HuH-7 (cell line): ENCODE measurements at regions not wholly inside any gene's neighbourhood (a gene's known extent, or its start where the extent isn't known, plus 50 kb on each side); places are given as distances from the start of the nearest gene placed in this dataset.
"Not testable (repeated sequence)": the region's sequence is repeated elsewhere in the genome, so short reads cannot be mapped to it uniquely, and the experiment has no call there.

Source experiments
- DNase-seq: peaks from one replicate; pipeline ENCODE4 v3.0.0; 2011; ENCODE audit warnings: low spot score

DNA sequence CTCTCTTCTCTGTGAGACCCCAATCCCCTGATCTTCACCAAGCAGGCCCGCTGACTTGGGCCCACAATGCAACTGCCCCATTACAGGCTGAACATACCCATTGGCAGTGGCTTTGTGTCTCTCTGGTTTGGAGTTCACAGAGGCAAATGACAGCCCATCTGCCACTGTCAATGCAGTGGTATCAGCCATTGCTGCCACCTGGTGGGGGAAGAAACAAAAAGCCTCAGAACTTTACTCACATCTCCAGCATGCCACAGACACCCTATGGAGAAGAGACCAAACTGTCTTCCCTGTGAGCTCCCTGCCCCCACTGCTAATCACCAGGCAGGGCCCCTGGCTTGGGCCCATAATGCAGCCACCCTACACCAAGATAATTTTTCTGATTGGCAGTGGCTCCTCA is 729.3 kb upstream of the ACTRT1 start:
- peak; percentile 55 for DNase-seq

DNA sequence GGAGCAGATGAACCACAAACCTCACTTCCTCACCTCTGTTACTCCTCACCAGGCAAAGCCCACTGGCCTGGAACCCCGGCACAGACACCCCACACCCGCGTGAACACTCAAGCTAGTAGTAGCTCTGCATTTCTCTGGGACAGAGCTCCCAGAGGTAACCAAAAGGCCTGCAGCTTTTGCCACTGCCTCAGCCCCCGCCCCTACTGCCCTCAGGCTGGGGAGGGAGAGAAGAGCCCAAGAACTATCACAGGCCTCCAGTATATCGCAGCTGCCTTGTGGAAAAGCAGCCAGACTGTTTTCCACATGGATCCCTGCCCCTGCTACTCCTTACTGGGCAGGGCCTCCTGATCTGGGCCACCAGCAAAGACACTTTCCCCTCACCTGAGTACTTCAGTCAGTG is 728.7 kb upstream of the ACTRT1 start:
- DNase-seq, result no peak

- DNase-seq, result no peak
These were observed 717.3 kb upstream of the ACTRT1 start for GRCh38 chrX:128769495-128769894.

DNA sequence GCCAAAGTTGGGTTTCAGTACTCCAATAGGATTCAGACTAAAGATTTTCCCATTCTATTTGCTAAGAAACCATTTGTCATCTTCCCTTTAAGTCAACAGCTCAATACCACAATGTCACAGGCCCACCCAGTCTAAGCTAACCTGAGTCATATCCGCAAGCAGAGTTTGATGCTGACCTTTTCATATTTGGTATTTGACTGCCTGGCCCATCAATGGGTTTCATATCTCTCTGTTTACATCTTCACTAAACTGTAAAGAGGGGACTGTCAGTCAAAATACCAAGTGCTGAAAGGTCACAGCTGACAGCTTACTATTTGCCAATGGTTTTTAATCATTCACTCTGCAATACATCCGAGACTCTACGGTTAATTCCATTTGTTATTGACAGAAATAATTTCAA is 707.5 kb upstream of the ACTRT1 start:
- DNase-seq, result no peak

GRCh38 chrX:128759177-128759576 is 707.0 kb upstream of the ACTRT1 start:
- DNase-seq, result no peak

DNA sequence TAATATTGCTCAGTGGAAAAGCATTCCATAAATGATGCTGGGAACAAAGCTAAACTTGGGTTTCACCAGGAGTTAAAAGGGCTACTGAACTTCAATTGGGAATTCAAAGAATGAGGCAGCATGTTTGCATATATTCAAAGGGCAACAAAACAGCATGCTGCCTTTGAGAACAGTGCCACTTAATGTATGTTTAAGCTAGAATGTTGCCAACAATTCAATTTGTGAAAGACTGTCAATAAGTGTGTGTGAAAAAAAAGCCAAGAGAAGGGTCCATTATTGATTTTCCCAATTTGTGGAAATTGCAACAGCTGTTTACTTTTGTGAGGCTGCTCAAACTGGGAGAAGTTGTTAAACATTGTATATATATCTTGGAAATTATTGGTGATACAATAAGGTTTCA is 701.9 kb upstream of the ACTRT1 start:
- DNase-seq, result no peak

DNA sequence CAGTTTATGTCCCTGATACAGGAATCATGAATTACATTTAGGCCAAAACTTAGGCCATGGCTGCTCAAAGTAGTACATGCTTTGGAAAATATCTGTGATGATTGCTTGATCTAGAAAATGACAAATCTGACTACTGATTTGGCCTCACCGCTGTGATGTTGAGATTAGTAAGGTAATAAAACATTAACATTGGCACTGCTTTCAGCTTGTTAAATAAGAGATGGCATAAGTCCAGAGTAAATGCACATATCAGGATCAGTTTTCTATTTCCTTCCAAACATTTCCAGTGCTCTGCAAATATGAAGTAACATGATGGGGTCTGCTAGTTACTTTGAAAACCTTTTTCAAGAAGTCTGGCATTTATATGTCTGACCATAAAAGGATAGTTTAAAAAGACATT is 687.3 kb upstream of the ACTRT1 start:
- no peak for DNase-seq

- DNase-seq, result no peak
These were observed 676.7 kb upstream of the ACTRT1 start for GRCh38 chrX:128728943-128729342.

GRCh38 chrX:128717635-128718578 is 665.7 kb upstream of the ACTRT1 start:
- no peak for DNase-seq

- DNase-seq, result no peak
These were observed 662.2 kb upstream of the ACTRT1 start for GRCh38 chrX:128714425-128714824.

GRCh38 chrX:128699716-128700285 is 647.6 kb upstream of the ACTRT1 start:
- DNase-seq, result no peak

DNA sequence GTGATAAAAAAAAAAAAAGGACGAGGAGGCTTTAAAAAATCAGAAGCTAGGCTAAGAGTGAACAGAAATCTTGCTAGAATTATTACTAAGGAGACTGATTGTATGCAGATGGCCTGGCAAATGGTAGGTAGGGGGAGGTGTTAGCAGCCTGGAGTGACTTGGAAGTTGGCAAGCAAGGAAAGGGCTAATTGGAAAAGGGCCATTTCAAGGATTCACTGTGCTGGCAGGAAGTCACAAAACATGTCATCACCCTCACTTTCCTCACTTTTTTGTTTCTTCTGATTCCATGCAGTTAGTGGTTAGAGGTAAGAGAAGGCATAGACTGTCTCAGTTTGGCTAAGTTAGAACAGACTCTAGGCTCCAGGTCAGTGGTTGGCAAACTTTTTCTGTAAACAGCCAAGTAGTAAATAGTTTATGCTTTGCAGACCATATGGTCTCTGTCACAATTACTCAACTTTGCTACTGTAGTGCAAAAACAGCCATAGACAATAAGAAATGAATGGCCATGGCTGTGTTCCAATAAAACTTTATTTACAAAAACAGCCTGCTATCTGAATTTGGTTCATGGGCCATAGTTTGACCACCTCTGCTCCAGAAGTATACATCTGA is 646.5 kb upstream of the ACTRT1 start:
- DNase-seq, result no peak

- no peak for DNase-seq
These were observed 639.7 kb upstream of the ACTRT1 start for GRCh38 chrX:128691872-128692271.

DNA sequence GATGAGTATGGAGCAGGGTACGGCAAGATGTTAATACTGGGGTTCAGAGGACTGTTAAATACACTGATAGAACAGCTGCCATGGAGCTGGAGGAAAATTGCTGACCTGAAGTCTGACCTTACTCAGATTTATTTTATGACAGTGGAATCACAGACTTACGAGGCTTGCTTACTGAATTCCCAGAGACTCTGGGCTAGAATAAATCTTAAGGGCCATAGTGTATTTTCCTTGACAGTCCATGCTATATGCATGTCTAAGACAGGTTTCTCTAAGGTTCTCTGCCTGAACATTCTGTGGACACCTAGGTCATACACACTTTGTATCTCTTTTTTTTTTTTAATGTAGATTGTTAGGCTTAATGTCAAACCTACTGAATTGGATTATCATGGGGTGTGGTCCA is 633.2 kb upstream of the ACTRT1 start:
- no peak for DNase-seq

GRCh38 chrX:128676651-128677050 is 624.4 kb upstream of the ACTRT1 start:
- no peak for DNase-seq

DNA sequence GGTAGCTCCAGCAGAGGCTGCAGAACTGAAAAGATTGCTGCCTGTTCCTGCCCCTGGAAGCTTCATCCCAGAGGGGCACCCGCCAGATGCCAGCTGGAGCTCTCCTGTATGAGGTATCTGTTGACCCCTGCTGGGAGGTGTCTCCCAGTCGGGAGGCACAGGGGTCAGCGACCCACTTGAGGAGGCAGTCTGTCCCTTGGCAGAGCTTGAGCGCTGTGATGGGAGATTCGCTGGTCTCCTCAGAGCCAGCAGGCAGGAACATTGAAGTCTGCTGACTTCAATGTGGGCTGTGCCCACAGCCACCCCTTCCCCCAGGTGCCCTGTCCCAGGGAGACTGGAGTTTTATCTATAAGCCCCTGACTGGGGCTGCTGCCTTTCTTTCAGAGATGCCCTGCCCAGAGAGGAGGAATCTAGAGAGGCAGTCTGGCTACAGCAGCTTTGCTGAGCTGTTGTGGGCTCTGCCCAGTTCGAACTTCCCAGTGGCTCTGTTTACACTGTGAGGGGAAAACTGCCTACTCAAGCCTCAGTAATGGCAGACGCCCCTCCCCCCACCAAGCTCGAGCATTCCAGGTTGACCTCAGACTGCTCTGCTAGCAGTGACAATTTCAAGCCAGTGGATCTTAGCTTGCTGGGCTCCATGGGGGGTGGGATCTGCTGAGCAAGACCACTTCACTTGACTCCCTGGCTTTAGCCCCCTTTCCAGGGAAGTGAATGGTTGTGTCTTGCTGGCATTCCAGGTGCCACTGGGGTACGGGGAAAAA is 622.3 kb upstream of the ACTRT1 start:
- DNase-seq, result not testable (repeated sequence)

DNA sequence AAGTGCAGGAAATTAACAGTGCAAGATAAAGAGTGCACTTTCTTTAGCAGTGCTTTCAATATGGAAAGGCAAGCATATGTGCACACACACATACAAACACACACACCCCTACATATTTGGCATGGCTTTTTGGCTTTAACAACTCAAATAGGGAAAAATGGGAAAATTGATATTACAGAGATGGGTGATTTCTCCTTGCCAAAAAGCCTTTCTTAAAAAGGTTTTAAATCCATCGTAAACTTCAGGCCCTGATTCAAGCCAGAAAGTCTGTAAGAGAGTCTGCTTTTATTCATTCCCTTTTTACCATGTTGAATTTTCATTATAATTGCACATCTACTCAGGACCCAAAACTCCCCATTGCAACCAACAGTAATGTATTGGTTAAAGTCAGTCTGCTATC is 612.0 kb upstream of the ACTRT1 start:
- DNase-seq, result no peak

GRCh38 chrX:128653524-128654060 is 601.4 kb upstream of the ACTRT1 start:
- no peak for DNase-seq

- no peak for DNase-seq
These were observed 598.1 kb upstream of the ACTRT1 start for GRCh38 chrX:128650326-128650725.

- DNase-seq, result no peak
These were observed 582.6 kb upstream of the ACTRT1 start for GRCh38 chrX:128634754-128635153.

DNA sequence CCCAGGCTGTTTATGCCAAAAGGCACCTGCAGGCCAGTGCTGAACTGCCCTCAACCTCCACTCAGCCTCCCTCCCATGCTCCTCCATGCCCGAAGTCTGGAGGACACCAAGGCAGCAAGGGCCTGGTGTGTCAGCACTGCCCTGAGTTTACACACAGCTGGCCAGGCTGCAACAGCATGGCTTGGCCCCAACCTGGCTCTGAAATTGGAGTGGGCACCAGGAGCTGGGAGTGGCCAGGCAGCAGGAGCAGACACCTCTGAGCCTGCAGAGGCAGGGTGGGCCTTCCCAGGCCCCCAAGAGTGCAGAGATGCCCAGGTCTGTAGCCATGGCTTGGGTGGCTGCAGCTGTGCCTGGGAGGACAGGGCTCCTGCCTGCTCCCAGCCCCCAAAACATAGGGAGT is 571.2 kb upstream of the ACTRT1 start:
- no peak for DNase-seq

- no peak for DNase-seq
These were observed 570.1 kb upstream of the ACTRT1 start for GRCh38 chrX:128622296-128622695.
